HL-60 (cell line): ENCODE measurements at regions not wholly inside any gene's neighbourhood (a gene's known extent, or its start where the extent isn't known, plus 50 kb on each side); places are given as distances from the start of the nearest gene placed in this dataset.

Experiments
- DNase-seq, 2 experiments: peaks; one replicate each; pipeline ENCODE4 v3.0.0-alpha.2; 2010 to 2020; ENCODE audit warnings: low read depth in 1 of 2, low spot score in 1 of 2
- H3K27ac ChIP-seq: fragments of 250-450 bp; sonication (Bioruptor Pico); replicated peaks from 2 replicates; pipeline ENCODE4 v1.5.1; 2020; ENCODE audit warnings: mild to moderate bottlenecking, moderate library complexity
- H3K27me3 ChIP-seq: fragments of 250-450 bp; sonication (Bioruptor Pico); 2 replicates; pipeline ENCODE4 v1.5.1; 2021; ENCODE audit warnings: mild to moderate bottlenecking, moderate library complexity; ENCODE audit not compliant: insufficient read depth, poor library complexity, severe bottlenecking
- H3K4me3 ChIP-seq: replicated peaks from 2 replicates; pipeline ENCODE4 v1.5.1; 2011; ENCODE audit warnings: mild to moderate bottlenecking, control low read depth, low read length; ENCODE audit not compliant: insufficient read depth
- GABPA ChIP-seq: IDR thresholded peaks from 2 replicates; pipeline ENCODE4 v1.6.1; 2012; ENCODE audit warnings: low read depth
- POLR2AphosphoS5 ChIP-seq: IDR thresholded peaks from 2 replicates; pipeline ENCODE4 v1.6.1; 2012; ENCODE audit warnings: low read depth
- REST ChIP-seq: IDR thresholded peaks from 2 replicates; pipeline ENCODE4 v1.6.1; 2012; ENCODE audit warnings: low read depth; ENCODE audit not compliant: insufficient replicate concordance
- SPI1 ChIP-seq: IDR thresholded peaks from 2 replicates; pipeline ENCODE4 v1.6.1; 2012; ENCODE audit warnings: low read depth, mild to moderate bottlenecking, borderline replicate concordance
- TF ChIP-seq, protein P1 (sequence below): IDR thresholded peaks from one replicate; pipeline ENCODE4 v1.5.1; 2011; ENCODE audit warnings: low read length, control low read depth, inconsistent platforms; ENCODE audit not compliant: insufficient read depth

DNA sequence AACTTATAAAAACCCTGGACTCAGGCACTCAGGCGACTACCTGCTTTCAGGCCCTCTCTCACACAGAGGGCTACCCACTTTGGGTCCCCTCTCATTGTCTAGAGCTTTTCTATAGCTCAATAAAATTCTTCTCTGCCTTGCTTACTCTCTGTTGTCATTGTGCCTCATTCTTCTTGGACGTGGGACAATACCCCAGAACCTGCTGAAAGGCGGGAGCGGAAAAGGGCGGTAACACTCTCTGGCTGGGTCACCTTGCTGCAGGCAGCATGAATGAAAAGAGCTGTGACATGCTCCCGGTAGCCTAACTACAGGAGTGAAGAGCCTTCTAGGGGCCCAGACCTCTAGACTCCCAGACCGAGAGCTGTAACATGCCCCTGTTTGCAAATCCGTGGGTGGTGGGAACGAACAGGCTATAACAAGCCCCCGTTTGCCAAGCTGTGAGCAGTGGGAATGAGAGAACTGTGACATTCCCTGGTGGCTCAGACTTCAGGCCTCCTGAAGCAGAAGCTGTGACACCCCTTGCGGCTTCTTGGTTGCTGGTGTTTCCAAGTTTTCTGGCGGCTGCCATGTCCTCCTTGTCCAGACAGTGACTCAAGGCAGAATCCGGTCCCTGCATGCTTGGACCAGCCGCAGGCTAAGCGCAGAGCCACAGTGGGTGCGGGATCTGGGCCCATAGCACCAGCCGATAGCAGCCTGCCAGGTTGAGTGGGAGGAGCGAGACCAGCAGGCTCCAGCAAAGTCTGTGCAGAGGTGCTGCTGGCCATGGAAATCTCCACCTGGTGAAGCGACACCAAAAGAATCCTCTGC lies 684.6 kb downstream of the ARAP2 start:
- no peak overlapping the region for H3K4me3 ChIP-seq
- DNase-seq: no peak
- TF ChIP-seq GABPA (no peak), REST (no peak), SPI1 (no peak), POLR2AphosphoS5 (no peak)
- TF ChIP-seq, protein P1, sequence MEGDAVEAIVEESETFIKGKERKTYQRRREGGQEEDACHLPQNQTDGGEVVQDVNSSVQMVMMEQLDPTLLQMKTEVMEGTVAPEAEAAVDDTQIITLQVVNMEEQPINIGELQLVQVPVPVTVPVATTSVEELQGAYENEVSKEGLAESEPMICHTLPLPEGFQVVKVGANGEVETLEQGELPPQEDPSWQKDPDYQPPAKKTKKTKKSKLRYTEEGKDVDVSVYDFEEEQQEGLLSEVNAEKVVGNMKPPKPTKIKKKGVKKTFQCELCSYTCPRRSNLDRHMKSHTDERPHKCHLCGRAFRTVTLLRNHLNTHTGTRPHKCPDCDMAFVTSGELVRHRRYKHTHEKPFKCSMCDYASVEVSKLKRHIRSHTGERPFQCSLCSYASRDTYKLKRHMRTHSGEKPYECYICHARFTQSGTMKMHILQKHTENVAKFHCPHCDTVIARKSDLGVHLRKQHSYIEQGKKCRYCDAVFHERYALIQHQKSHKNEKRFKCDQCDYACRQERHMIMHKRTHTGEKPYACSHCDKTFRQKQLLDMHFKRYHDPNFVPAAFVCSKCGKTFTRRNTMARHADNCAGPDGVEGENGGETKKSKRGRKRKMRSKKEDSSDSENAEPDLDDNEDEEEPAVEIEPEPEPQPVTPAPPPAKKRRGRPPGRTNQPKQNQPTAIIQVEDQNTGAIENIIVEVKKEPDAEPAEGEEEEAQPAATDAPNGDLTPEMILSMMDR: no peak

DNA sequence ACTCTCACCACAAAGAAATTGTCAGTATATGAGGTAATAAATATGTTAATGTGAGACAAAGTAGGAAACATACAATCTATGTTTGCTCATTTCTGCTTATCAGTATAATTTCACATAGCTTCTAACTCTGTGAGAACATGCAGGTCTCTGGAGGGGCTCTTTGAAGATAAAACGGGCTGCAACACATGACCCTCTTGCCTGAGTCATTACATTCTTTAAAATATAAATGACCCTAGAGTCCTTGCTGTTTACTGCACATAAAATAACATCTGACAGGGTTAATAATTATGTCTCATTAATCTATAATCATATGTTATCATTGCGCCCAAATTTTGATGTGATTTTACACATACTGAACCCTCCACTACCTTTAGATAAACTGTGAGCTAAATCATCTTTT lies 681.5 kb downstream of the ARAP2 start:
- TF ChIP-seq, protein P1: no peak
- TF ChIP-seq REST (no peak), POLR2AphosphoS5 (no peak), SPI1 (no peak), GABPA (no peak)
- Histone ChIP-seq H3K4me3 (no peak overlapping the region), H3K27ac (no peak overlapping the region), H3K27me3 (no peaks in the 10 kb centered on the region)
- DNase-seq: no peak

More for the DNA sequence above, 684.6 kb downstream of the ARAP2 start:
- Histone ChIP-seq H3K27ac (no peak overlapping the region), H3K27me3 (no peaks in the 10 kb centered on the region)

- TF ChIP-seq, protein P1: no peak
- TF ChIP-seq GABPA (no peak), POLR2AphosphoS5 (no peak), REST (no peak), SPI1 (no peak)
- DNase-seq: no peak
- no peak overlapping the region for H3K27ac ChIP-seq
- H3K4me3 ChIP-seq: no peak overlapping the region
- H3K27me3 ChIP-seq: no peaks in the 10 kb centered on the region
Measured at GRCh38 chr4:35565640-35566039, 678.7 kb downstream of the ARAP2 start.
